Esophagus squamous epithelium (tissue), 5 donors: ENCODE measurements at regions not wholly inside any gene's neighbourhood (a gene's known extent, or its start where the extent isn't known, plus 50 kb on each side); places are given as distances from the start of the nearest gene placed in this dataset.

Experiments used
- DNase-seq: peaks from one replicate; lab custom pipeline; 2025; lab: John Stamatoyannopoulos, UW
- H3K27ac ChIP-seq, 4 donors: fragments of 200-600 bp; sonication (generic); one replicate each; pipeline ENCODE4 v1.5.1; 2016 to 2019; ENCODE audit warnings: mild to moderate bottlenecking in 1 of 4
- H3K27me3 ChIP-seq, 4 donors: fragments of 200-600 bp; sonication (generic); 1 replicate in 3 of 4; 2 replicates in 1 of 4; pipeline versions ENCODE4 v1.5.1 to v1.6.0; 2017 to 2021; ENCODE audit warnings: antibody characterized with exemption in 1 of 4
- H3K36me3 ChIP-seq, 3 donors: fragments of 200-600 bp; sonication (generic); one replicate each; pipeline ENCODE4 v1.5.1; 2016 to 2019
- H3K4me1 ChIP-seq, 3 donors: fragments of 200-600 bp; sonication (generic); one replicate each; pipeline ENCODE4 v1.5.1; 2017 to 2019
- H3K4me3 ChIP-seq, 4 donors: fragments of 200-600 bp; sonication (generic); 1 replicate in 3 of 4; 2 replicates in 1 of 4; pipeline ENCODE4 v1.5.1; 2016 to 2019; ENCODE audit warnings: mild to moderate bottlenecking in 2 of 4, moderate library complexity in 1 of 4
- H3K9me3 ChIP-seq, 3 donors: fragments of 200-600 bp; sonication (generic); one replicate each; pipeline ENCODE4 v1.5.1; 2016 to 2019
- CTCF ChIP-seq, 6 experiments: fragments of 450-650 bp in 4 of 6; fragments of 200-600 bp in 2 of 6; sonication (generic) in 2 of 6; IDR thresholded peaks; one replicate each; pipeline ENCODE4 v1.5.1; 2016 to 2019; ENCODE audit warnings: antibody characterized with exemption in 6 of 6, mild to moderate bottlenecking in 4 of 6, moderate library complexity in 4 of 6
- POLR2A ChIP-seq, 4 donors: fragments of 450-650 bp; IDR thresholded peaks; one replicate each; pipeline ENCODE4 v1.6.1; 2017; ENCODE audit warnings: antibody characterized with exemption in 4 of 4, mild to moderate bottlenecking in 4 of 4, moderate library complexity in 3 of 4
- WGBS, 2 donors: methylation state at CpG; one replicate each; pipeline ENCODE4 v1.1.5; 2018; 5-methylcytosine and 5-hydroxymethylcytosine counted together
- intact Hi-C: fragments of 100-400 bp; cut with DNase I; formaldehyde crosslinking; loops from one replicate; pipeline ENCODE4 v1.15.0; 2022
- donor health status: DM: yes; HTN: yes; CAD: no.

GRCh38 chr21:20591284-20591683 lies 406.9 kb upstream of the NCAM2 start:
- intact Hi-C loops = no loop called here
- no peak for DNase-seq
- Histone ChIP-seq H3K36me3 (no peaks in the 10 kb centered on the region), H3K27me3 (no peaks in the 10 kb centered on the region), H3K4me3 (no peak overlapping the region), H3K27ac (no peak overlapping the region), H3K9me3 (peaks cover 0 to 10% (median 0%) of the 10 kb centered on the region in 3 donors), H3K4me1 (no peaks in the 10 kb centered on the region)
- no peak for TF ChIP-seq CTCF (IDR thresholded peaks at IDR 0.05)
- TF ChIP-seq POLR2A (IDR thresholded peaks at IDR 0.05) = no peak
- 63 to 64% methylated on average over 1 of the region's 1 CpG for WGBS, 2 donors

GRCh38 chr21:20592463-20592862 lies 405.7 kb upstream of the NCAM2 start:
- no peak for TF ChIP-seq POLR2A (IDR thresholded peaks at IDR 0.05)
- no peak for TF ChIP-seq CTCF (IDR thresholded peaks at IDR 0.05)
- Histone ChIP-seq H3K9me3 (peaks cover 0 to 10% (median 0%) of the 10 kb centered on the region in 3 donors), H3K27me3 (no peaks in the 10 kb centered on the region), H3K27ac (no peak overlapping the region), H3K4me1 (no peaks in the 10 kb centered on the region), H3K36me3 (no peaks in the 10 kb centered on the region), H3K4me3 (no peak overlapping the region)
- intact Hi-C loops = no loop called here
- DNase-seq = no peak

- H3K27me3 ChIP-seq = no peaks in the 10 kb centered on the region
- H3K9me3 ChIP-seq = peaks cover 0 to 14% (median 0%) of the 10 kb centered on the region in 3 donors
- H3K4me1 ChIP-seq = no peaks in the 10 kb centered on the region
- no peak overlapping the region for H3K4me3 ChIP-seq
- no peaks in the 10 kb centered on the region for H3K36me3 ChIP-seq
- DNase-seq = no peak
- 60 to 69% methylated on average over 3 of the region's 3 CpGs for WGBS, 2 donors
- TF ChIP-seq CTCF (IDR thresholded peaks at IDR 0.05) = no peak
- no peak for TF ChIP-seq POLR2A (IDR thresholded peaks at IDR 0.05)
- no peak overlapping the region for H3K27ac ChIP-seq
- intact Hi-C loops = no loop called here
These were observed 395.0 kb upstream of the NCAM2 start for GRCh38 chr21:20603236-20603635.

GRCh38 chr21:20611008-20611407 lies 387.2 kb upstream of the NCAM2 start:
- no peak overlapping the region for H3K27ac ChIP-seq
- WGBS, 2 donors = 57 to 61% methylated on average over 4 of the region's 4 CpGs
- H3K4me3 ChIP-seq = no peak overlapping the region
- DNase-seq = no peak
- H3K4me1 ChIP-seq = no peaks in the 10 kb centered on the region
- peaks cover 0 to 4% (median 0%) of the 10 kb centered on the region in 3 donors for H3K9me3 ChIP-seq
- intact Hi-C loops = no loop called here
- TF ChIP-seq CTCF (IDR thresholded peaks at IDR 0.05) (no peak), POLR2A (IDR thresholded peaks at IDR 0.05) (no peak)
- H3K36me3 ChIP-seq = no peaks in the 10 kb centered on the region
- no peaks in the 10 kb centered on the region for H3K27me3 ChIP-seq

- intact Hi-C loops = no loop called here
These were observed 384.6 kb upstream of the NCAM2 start for GRCh38 chr21:20613654-20614053.

More at GRCh38 chr21:20613654-20614053, 384.6 kb upstream of the NCAM2 start:
- Histone ChIP-seq H3K27ac (no peak overlapping the region), H3K9me3 (no peaks in the 10 kb centered on the region), H3K4me3 (no peak overlapping the region), H3K4me1 (no peaks in the 10 kb centered on the region), H3K27me3 (no peaks in the 10 kb centered on the region), H3K36me3 (no peaks in the 10 kb centered on the region)
- TF ChIP-seq CTCF (IDR thresholded peaks at IDR 0.05) (no peak), POLR2A (IDR thresholded peaks at IDR 0.05) (no peak)
- DNase-seq = no peak
- WGBS, 2 donors = 0 to 40% methylated on average over 2 of the region's 2 CpGs
